ENCODE measurements at regions not wholly inside any gene's neighbourhood (a gene's known extent, or its start where the extent isn't known, plus 50 kb on each side); places are given as distances from the start of the nearest gene placed in this dataset.
"Not testable (repeated sequence)": the region's sequence is repeated elsewhere in the genome, so short reads cannot be mapped to it uniquely, and the experiment has no call there.

GRCh38 chr6:115873901-115874300, 186.8 kb downstream of the FRK start:
- no peaks in the 10 kb centered on the region for H3K36me3 Mint-ChIP-seq
- no peaks in the 10 kb centered on the region for H3K9me3 Mint-ChIP-seq
- no peaks in the 10 kb centered on the region for H3K4me1 Mint-ChIP-seq
- peaks cover under 1% of the 10 kb centered on the region for H3K27me3 Mint-ChIP-seq
- no peak overlapping the region for H3K4me3 Mint-ChIP-seq
- no peak overlapping the region for H3K27ac Mint-ChIP-seq

- Mint-ChIP-seq H3K27me3 (peaks cover 10% of the 10 kb centered on the region), H3K9me3 (no peaks in the 10 kb centered on the region), H3K36me3 (no peaks in the 10 kb centered on the region), H3K4me3 (no peak overlapping the region), H3K27ac (no peak overlapping the region), H3K4me1 (no peaks in the 10 kb centered on the region)
Measured at GRCh38 chr6:115870464-115870863, 190.2 kb downstream of the FRK start.

GRCh38 chr6:115865914-115866313, 194.8 kb downstream of the FRK start:
- H3K4me1 Mint-ChIP-seq = no peaks in the 10 kb centered on the region
- no peak overlapping the region for H3K4me3 Mint-ChIP-seq
- no peaks in the 10 kb centered on the region for H3K36me3 Mint-ChIP-seq
- no peak overlapping the region for H3K27ac Mint-ChIP-seq
- peaks cover 10% of the 10 kb centered on the region for H3K27me3 Mint-ChIP-seq
- H3K9me3 Mint-ChIP-seq = no peaks in the 10 kb centered on the region

- Mint-ChIP-seq H3K36me3 (no peaks in the 10 kb centered on the region), H3K27ac (no peak overlapping the region), H3K27me3 (peaks cover 4% of the 10 kb centered on the region), H3K4me3 (no peak overlapping the region), H3K4me1 (no peaks in the 10 kb centered on the region), H3K9me3 (peaks cover 0 to 4% (median 0%) of the 10 kb centered on the region in 3 donors)
Measured at GRCh38 chr6:115863211-115863610, 197.5 kb downstream of the FRK start.

- H3K36me3 Mint-ChIP-seq, H3K27ac Mint-ChIP-seq, H3K4me3 Mint-ChIP-seq, H3K27me3 Mint-ChIP-seq, H3K4me1 Mint-ChIP-seq, H3K9me3 Mint-ChIP-seq: not testable (repeated sequence)
Measured at GRCh38 chr6:115861658-115862057, 199.0 kb downstream of the FRK start.

GRCh38 chr6:115859577-115859976, 201.1 kb downstream of the FRK start:
- not testable (repeated sequence) for H3K36me3 Mint-ChIP-seq, H3K4me1 Mint-ChIP-seq, H3K27me3 Mint-ChIP-seq, H3K4me3 Mint-ChIP-seq, H3K27ac Mint-ChIP-seq
- peaks cover 2 to 17% (median 6%) of the 10 kb centered on the region in 3 donors for H3K9me3 Mint-ChIP-seq

- no peaks in the 10 kb centered on the region for H3K36me3 Mint-ChIP-seq
Measured at GRCh38 chr6:115854866-115855665, 205.6 kb downstream of the FRK start.

GRCh38 chr6:115847671-115848070, 213.0 kb downstream of the FRK start:
- Mint-ChIP-seq H3K4me1 (no peaks in the 10 kb centered on the region), H3K27ac (no peak overlapping the region), H3K27me3 (peaks cover 1% of the 10 kb centered on the region), H3K36me3 (peaks cover 2% of the 10 kb centered on the region), H3K9me3 (peaks cover 0 to 2% (median 0%) of the 10 kb centered on the region in 3 donors), H3K4me3 (no peak overlapping the region)

More at GRCh38 chr6:115854866-115855665, 205.6 kb downstream of the FRK start:
- Mint-ChIP-seq H3K9me3 (peaks cover 5 to 26% (median 6%) of the 10 kb centered on the region in 3 donors), H3K4me3 (no peak overlapping the region), H3K4me1 (no peaks in the 10 kb centered on the region), H3K27ac (no peak overlapping the region), H3K27me3 (no peaks in the 10 kb centered on the region)

GRCh38 chr6:115843945-115844344, 216.7 kb downstream of the FRK start:
- Mint-ChIP-seq H3K36me3 (peaks cover 2% of the 10 kb centered on the region), H3K27me3 (peaks cover 1% of the 10 kb centered on the region), H3K27ac (no peak overlapping the region), H3K4me3 (no peak overlapping the region), H3K9me3 (peaks cover 0 to 4% (median 0%) of the 10 kb centered on the region in 3 donors), H3K4me1 (no peaks in the 10 kb centered on the region)

- Mint-ChIP-seq H3K4me3 (no peak overlapping the region), H3K4me1 (no peaks in the 10 kb centered on the region), H3K36me3 (peaks cover 2% of the 10 kb centered on the region), H3K27me3 (no peaks in the 10 kb centered on the region), H3K27ac (no peak overlapping the region), H3K9me3 (peaks cover 0 to 4% (median 1%) of the 10 kb centered on the region in 3 donors)
Measured at GRCh38 chr6:115842338-115842737, 218.4 kb downstream of the FRK start.

GRCh38 chr6:115839583-115840181, 221.0 kb downstream of the FRK start:
- peak overlapping the region in 1 of 3 donors; percentile 65 for H3K27ac Mint-ChIP-seq
- H3K4me1 Mint-ChIP-seq = no peaks in the 10 kb centered on the region
- H3K27me3 Mint-ChIP-seq = no peaks in the 10 kb centered on the region

GRCh38 chr6:115838763-115839401, 221.8 kb downstream of the FRK start:
- no peaks in the 10 kb centered on the region for H3K27me3 Mint-ChIP-seq
- H3K27ac Mint-ChIP-seq = no peak overlapping the region
- peaks cover 0 to 11% (median 4%) of the 10 kb centered on the region in 3 donors for H3K9me3 Mint-ChIP-seq
- H3K4me1 Mint-ChIP-seq = no peaks in the 10 kb centered on the region
- H3K36me3 Mint-ChIP-seq = no peaks in the 10 kb centered on the region
- H3K4me3 Mint-ChIP-seq = no peak overlapping the region

More at GRCh38 chr6:115839583-115840181, 221.0 kb downstream of the FRK start:
- Mint-ChIP-seq H3K9me3 (peaks cover 0 to 11% (median 4%) of the 10 kb centered on the region in 3 donors), H3K36me3 (peaks cover 2% of the 10 kb centered on the region), H3K4me3 (no peak overlapping the region)

GRCh38 chr6:115838216-115838615, 222.5 kb downstream of the FRK start:
- peaks cover 0 to 11% (median 4%) of the 10 kb centered on the region in 3 donors for H3K9me3 Mint-ChIP-seq
- H3K27me3 Mint-ChIP-seq = no peaks in the 10 kb centered on the region
- H3K27ac Mint-ChIP-seq = no peak overlapping the region
- no peaks in the 10 kb centered on the region for H3K4me1 Mint-ChIP-seq
- no peak overlapping the region for H3K4me3 Mint-ChIP-seq
- H3K36me3 Mint-ChIP-seq = no peaks in the 10 kb centered on the region

- H3K4me3 Mint-ChIP-seq, H3K4me1 Mint-ChIP-seq, H3K36me3 Mint-ChIP-seq, H3K27me3 Mint-ChIP-seq, H3K27ac Mint-ChIP-seq: not testable (repeated sequence)
- peaks cover 0 to 13% (median 4%) of the 10 kb centered on the region in 3 donors for H3K9me3 Mint-ChIP-seq
Measured at GRCh38 chr6:115836374-115836773, 224.3 kb downstream of the FRK start.

GRCh38 chr6:115835314-115835713, 225.4 kb downstream of the FRK start:
- H3K4me1 Mint-ChIP-seq = no peaks in the 10 kb centered on the region
- peaks cover 0 to 14% (median 4%) of the 10 kb centered on the region in 3 donors for H3K9me3 Mint-ChIP-seq
- no peak overlapping the region for H3K4me3 Mint-ChIP-seq
- no peak overlapping the region for H3K27ac Mint-ChIP-seq
- H3K36me3 Mint-ChIP-seq = no peaks in the 10 kb centered on the region
- H3K27me3 Mint-ChIP-seq = no peaks in the 10 kb centered on the region

Measured in IgD-negative memory B cell (primary cell).